K562 (cell line): ENCODE measurements at regions not wholly inside any gene's neighbourhood (a gene's known extent, or its start where the extent isn't known, plus 50 kb on each side); places are given as distances from the start of the nearest gene placed in this dataset.

Experiments used
- ATAC-seq: fragments of 200-7000 bp; cut with Tn5 transposase; 3 replicates; pipeline ENCODE4 v1.9.1; 2020; ENCODE audit warnings: moderate library complexity
- BruUV-seq: library from RNA; stranded (reverse); fragments of 400-500 nt; replicated peaks from 2 replicates; lab custom pipeline; 2021; lab: Mats Ljungman, UMichigan
- CTCF ChIA-PET: fragments of 300-600 bp; formaldehyde crosslinking; extraction: SDS; loops from one replicate; lab custom pipeline; 2021; ENCODE audit warnings: low intra/inter-chr PET ratio; lab: Yijun Ruan, JAX
- POLR2A ChIA-PET: fragments of 300-600, 350-650 bp; sonication (Branson Sonifier 250); formaldehyde crosslinking; extraction: SDS; loops from one replicate; lab custom pipeline; 2021; ENCODE audit warnings: antibody characterized with exemption, inconsistent platforms; lab: Yijun Ruan, JAX
- DNase-seq, 4 experiments: peaks; one replicate each; pipeline versions ENCODE4 v3.0.0 to v3.0.0-alpha.2; 2011 to 2018; ENCODE audit warnings: low spot score in 3 of 4, mixed read lengths in 3 of 4; ENCODE audit errors: extremely low read depth in 1 of 4
- FAIRE-seq: peaks from 2 replicates; lab custom pipeline; 2011; peaks lifted over from hg19 to GRCh38; lab: Jason Lieb, UNC
- H2AFZ ChIP-seq: 2 replicates; pipeline ENCODE4 v1.6.0; 2011; ENCODE audit warnings: low read depth, low read length, control low read depth, inconsistent platforms
- H3K27ac ChIP-seq: fragments of 200-600 bp; 3 replicates; pipeline ENCODE4 v1.8.0; 2011; ENCODE audit warnings: low read depth, mild to moderate bottlenecking, control low read depth, inconsistent platforms, low read length, moderate library complexity, mixed read lengths; ENCODE audit errors: extremely low read depth
- H3K27me3 ChIP-seq, 2 experiments: fragments of 300-600 bp in 1 of 2; 2 replicates in 1 of 2; 3 replicates in 1 of 2; pipeline versions ENCODE4 v1.6.0 to v1.8.0; 2011; ENCODE audit warnings: inconsistent platforms in 2 of 2, low read length in 2 of 2, mild to moderate bottlenecking in 1 of 2, mixed read lengths in 1 of 2, moderate library complexity in 1 of 2; ENCODE audit not compliant: control insufficient read depth in 2 of 2, insufficient read depth in 2 of 2
- H3K36me3 ChIP-seq: fragments of 300-600 bp; 3 replicates; pipeline ENCODE4 v1.8.0; 2011; ENCODE audit warnings: mild to moderate bottlenecking, low read length, inconsistent platforms; ENCODE audit not compliant: control insufficient read depth, insufficient read depth
- H3K4me1 ChIP-seq, 2 experiments: fragments of 200-600 bp in 1 of 2; replicated peaks in 1 of 2; 2 replicates in 1 of 2; 3 replicates in 1 of 2; pipeline versions ENCODE4 v1.5.1 to v1.8.0; 2011; ENCODE audit warnings: inconsistent platforms in 2 of 2, low read length in 2 of 2, mild to moderate bottlenecking in 1 of 2, mixed read lengths in 1 of 2, moderate library complexity in 1 of 2; ENCODE audit not compliant: control insufficient read depth in 2 of 2, insufficient read depth in 2 of 2
- H3K4me2 ChIP-seq: 2 replicates; pipeline ENCODE4 v1.6.1; 2011; ENCODE audit warnings: low read length, control low read depth, inconsistent platforms, mixed read lengths; ENCODE audit not compliant: insufficient read depth
- H3K4me3 ChIP-seq: fragments of 200-600 bp; sonication (generic), shearing (Covaris generic); 2 replicates; pipeline ENCODE4 v1.5.1; 2016; ENCODE audit warnings: control low read depth, inconsistent platforms
- H3K79me2 ChIP-seq: fragments of 200-600 bp; 3 replicates; pipeline ENCODE4 v1.8.0; 2011; ENCODE audit warnings: low read length, inconsistent platforms; ENCODE audit not compliant: control insufficient read depth, insufficient read depth
- H3K9ac ChIP-seq, 2 experiments: 2 replicates each; pipeline versions ENCODE4 v1.6.0 to v1.6.1; 2011; ENCODE audit warnings: low read depth in 2 of 2, low read length in 2 of 2, control low read depth in 1 of 2, inconsistent platforms in 1 of 2, mild to moderate bottlenecking in 1 of 2, mixed read lengths in 1 of 2; ENCODE audit not compliant: insufficient read depth in 1 of 2
- H3K9me1 ChIP-seq: one replicate; pipeline ENCODE4 v1.6.0; 2011; ENCODE audit warnings: inconsistent platforms, mild to moderate bottlenecking, low read length, moderate library complexity; ENCODE audit not compliant: control insufficient read depth, insufficient read depth
- H3K9me3 ChIP-seq: replicated peaks from 2 replicates; pipeline ENCODE4 v1.5.1; 2011; ENCODE audit warnings: low read depth, low read length, inconsistent platforms; ENCODE audit not compliant: control insufficient read depth, insufficient read depth
- H4K20me1 ChIP-seq: replicated peaks from 2 replicates; pipeline ENCODE4 v1.6.1; 2011; ENCODE audit warnings: low read length, inconsistent platforms, mixed read lengths; ENCODE audit not compliant: control insufficient read depth, insufficient read depth
- HNRNPUL1 ChIP-seq: fragments of 200-400 bp; formaldehyde crosslinking; IDR thresholded peaks from 2 replicates; pipeline ENCODE4 v1.6.1; 2017; ENCODE audit warnings: low read length
- KAT8 ChIP-seq: fragments of 450-650 bp; IDR thresholded peaks from 2 replicates; pipeline ENCODE4 v1.6.1; 2016; ENCODE audit warnings: low read depth, mild to moderate bottlenecking
- SUPT5H ChIP-seq: fragments of 450-650 bp; IDR thresholded peaks from 2 replicates; pipeline ENCODE4 v1.6.1; 2016
- ZNF263 ChIP-seq: sonication (generic); formaldehyde crosslinking; IDR thresholded peaks from 2 replicates; pipeline ENCODE4 v1.8.0; 2022; ENCODE audit warnings: mild to moderate bottlenecking, missing genetic modification reagents, borderline replicate concordance
- ZNF398 ChIP-seq: fragments of 250-450 bp; sonication (Bioruptor Pico); IDR thresholded peaks from 2 replicates; pipeline ENCODE4 v1.8.0; 2021; ENCODE audit warnings: moderate library complexity, mild to moderate bottlenecking, inconsistent platforms
- WGBS: fragments of 100-300 bp; shearing (Covaris generic); methylation state at CpG from one replicate; pipeline ENCODE4 v1.1.6; 2016; ENCODE audit warnings: low coverage, mixed read lengths; ENCODE audit not compliant: insufficient coverage; ENCODE audit errors: missing lambda C conversion rate; 5-methylcytosine and 5-hydroxymethylcytosine counted together
- in situ Hi-C: fragments of 300-500 bp; cut with MboI; formaldehyde crosslinking; loops from 4 replicates; pipeline ENCODE4 v1.15.0; 2018; ENCODE audit warnings: inconsistent platforms, mixed read lengths
- intact Hi-C: fragments of 100-400 bp; cut with micrococcal nuclease; formaldehyde crosslinking; loops from 2 replicates; pipeline ENCODE4 v1.14.2; 2022
- TF ChIP-seq, protein P1 (sequence below): fragments of 250-450 bp; sonication (Bioruptor Pico); IDR thresholded peaks from 2 replicates; pipeline ENCODE4 v1.5.1; 2021; ENCODE audit warnings: mild to moderate bottlenecking
- TF ChIP-seq, protein P2 (sequence below): sonication (generic); formaldehyde crosslinking; IDR thresholded peaks from 2 replicates; pipeline ENCODE4 v1.8.1; 2023; ENCODE audit warnings: mild to moderate bottlenecking, missing genetic modification reagents

DNA sequence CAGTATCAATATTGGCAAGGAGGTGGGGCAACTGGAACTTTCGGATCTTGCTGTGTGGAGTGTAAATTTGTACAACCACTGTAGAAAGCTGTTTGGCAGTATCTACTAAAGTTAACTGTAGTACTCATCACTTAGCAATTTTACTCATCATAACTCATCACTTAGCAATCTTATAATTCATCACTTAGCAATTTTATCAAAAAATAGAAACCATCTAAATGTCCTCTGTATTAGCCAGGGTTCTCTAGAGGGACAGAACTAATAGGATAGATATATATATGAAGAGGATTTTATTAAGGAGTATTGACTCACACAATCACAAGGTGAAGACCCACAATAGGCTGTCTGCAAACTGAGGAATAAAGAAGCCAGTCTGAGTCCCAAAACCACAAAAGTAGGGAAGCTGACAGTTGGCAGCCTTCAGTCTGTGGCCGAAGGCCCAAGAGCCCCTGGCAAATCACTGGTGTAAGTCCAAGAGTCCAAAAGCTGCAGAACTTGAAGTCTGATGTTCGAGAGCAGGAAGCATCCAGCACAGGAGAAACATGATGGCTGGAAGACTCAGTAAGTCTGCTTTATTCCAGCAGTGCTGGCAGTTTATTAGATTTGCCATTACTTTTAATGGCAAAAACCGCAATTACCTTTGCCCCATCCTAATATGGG, 92.9 kb upstream of the USP47 start:
- DNase-seq (no peak), FAIRE-seq (no peak), ATAC-seq (no peak)
- no peak overlapping the region for H3K9ac ChIP-seq
- ChIA-PET CTCF (no interaction called here), POLR2A (no interaction called here)
- H3K9me3 ChIP-seq, result no peaks in the 10 kb centered on the region
- in situ Hi-C loops, result no loop called here
- H2AFZ ChIP-seq, result no peak overlapping the region
- H3K36me3 ChIP-seq, result no peaks in the 10 kb centered on the region
- no peaks in the 10 kb centered on the region for H3K9me1 ChIP-seq
- H3K27me3 ChIP-seq, result peaks cover 0 to 3% of the 10 kb centered on the region in 2 experiments; a peak in 1 of 5 replicates
- no peaks in the 10 kb centered on the region for H3K4me1 ChIP-seq
- H4K20me1 ChIP-seq, result no peaks in the 10 kb centered on the region
- no TSS peak for BruUV-seq
- H3K27ac ChIP-seq, result no peak overlapping the region
- no peaks in the 10 kb centered on the region for H3K79me2 ChIP-seq
- no peak overlapping the region for H3K4me3 ChIP-seq
- intact Hi-C loops, result no loop called here
- TF ChIP-seq KAT8 (no peak), HNRNPUL1 (no peak), SUPT5H (no peak), ZNF263 (no peak), ZNF398 (CRISPR knock-in tag) (no peak)
- TF ChIP-seq, protein P1, sequence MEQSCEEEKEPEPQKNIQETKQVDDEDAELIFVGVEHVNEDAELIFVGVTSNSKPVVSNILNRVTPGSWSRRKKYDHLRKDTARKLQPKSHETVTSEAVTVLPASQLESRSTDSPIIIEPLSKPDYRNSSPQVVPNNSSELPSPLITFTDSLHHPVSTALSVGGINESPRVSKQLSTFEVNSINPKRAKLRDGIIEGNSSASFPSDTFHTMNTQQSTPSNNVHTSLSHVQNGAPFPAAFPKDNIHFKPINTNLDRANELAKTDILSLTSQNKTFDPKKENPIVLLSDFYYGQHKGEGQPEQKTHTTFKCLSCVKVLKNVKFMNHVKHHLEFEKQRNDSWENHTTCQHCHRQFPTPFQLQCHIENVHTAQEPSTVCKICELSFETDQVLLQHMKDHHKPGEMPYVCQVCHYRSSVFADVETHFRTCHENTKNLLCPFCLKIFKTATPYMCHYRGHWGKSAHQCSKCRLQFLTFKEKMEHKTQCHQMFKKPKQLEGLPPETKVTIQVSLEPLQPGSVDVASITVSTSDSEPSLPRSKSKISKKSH (CRISPR knock-in tag), result no peak
- TF ChIP-seq, protein P2, sequence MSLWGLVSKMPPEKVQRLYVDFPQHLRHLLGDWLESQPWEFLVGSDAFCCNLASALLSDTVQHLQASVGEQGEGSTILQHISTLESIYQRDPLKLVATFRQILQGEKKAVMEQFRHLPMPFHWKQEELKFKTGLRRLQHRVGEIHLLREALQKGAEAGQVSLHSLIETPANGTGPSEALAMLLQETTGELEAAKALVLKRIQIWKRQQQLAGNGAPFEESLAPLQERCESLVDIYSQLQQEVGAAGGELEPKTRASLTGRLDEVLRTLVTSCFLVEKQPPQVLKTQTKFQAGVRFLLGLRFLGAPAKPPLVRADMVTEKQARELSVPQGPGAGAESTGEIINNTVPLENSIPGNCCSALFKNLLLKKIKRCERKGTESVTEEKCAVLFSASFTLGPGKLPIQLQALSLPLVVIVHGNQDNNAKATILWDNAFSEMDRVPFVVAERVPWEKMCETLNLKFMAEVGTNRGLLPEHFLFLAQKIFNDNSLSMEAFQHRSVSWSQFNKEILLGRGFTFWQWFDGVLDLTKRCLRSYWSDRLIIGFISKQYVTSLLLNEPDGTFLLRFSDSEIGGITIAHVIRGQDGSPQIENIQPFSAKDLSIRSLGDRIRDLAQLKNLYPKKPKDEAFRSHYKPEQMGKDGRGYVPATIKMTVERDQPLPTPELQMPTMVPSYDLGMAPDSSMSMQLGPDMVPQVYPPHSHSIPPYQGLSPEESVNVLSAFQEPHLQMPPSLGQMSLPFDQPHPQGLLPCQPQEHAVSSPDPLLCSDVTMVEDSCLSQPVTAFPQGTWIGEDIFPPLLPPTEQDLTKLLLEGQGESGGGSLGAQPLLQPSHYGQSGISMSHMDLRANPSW, result no peak
- WGBS, result 2% methylated on average over 4 of the region's 4 CpGs
- H3K4me2 ChIP-seq, result no peak overlapping the region
